SK-N-SH (cell line): ENCODE measurements at regions not wholly inside any gene's neighbourhood (a gene's known extent, or its start where the extent isn't known, plus 50 kb on each side); places are given as distances from the start of the nearest gene placed in this dataset.

Experiments used
- EZH2phosphoT487 ChIP-seq: fragments of 200-600 bp; sonication (generic); IDR thresholded peaks from 2 replicates; pipeline ENCODE4 v1.6.1; 2017; ENCODE audit warnings: low read depth, mixed run types, mild to moderate bottlenecking, antibody characterized with exemption, moderate library complexity, borderline replicate concordance
- SIN3A ChIP-seq: IDR thresholded peaks from 2 replicates; pipeline ENCODE4 v1.6.1; 2012; ENCODE audit warnings: low read depth, mild to moderate bottlenecking, low read length, moderate library complexity, borderline replicate concordance
- SMC3 ChIP-seq: IDR thresholded peaks from 2 replicates; pipeline ENCODE4 v1.6.1; 2012; ENCODE audit warnings: low read depth, low read length, improper control_type of control experiment
- TF ChIP-seq, protein P1 (sequence below): fragments of 200-600 bp; sonication (generic); IDR thresholded peaks from 2 replicates; pipeline ENCODE4 v1.6.1; 2017; ENCODE audit warnings: antibody characterized with exemption, mild to moderate bottlenecking, moderate library complexity
- TF ChIP-seq, protein P2 (sequence below): IDR thresholded peaks from 2 replicates; pipeline ENCODE4 v1.4.0; 2012; ENCODE audit warnings: low read depth

DNA sequence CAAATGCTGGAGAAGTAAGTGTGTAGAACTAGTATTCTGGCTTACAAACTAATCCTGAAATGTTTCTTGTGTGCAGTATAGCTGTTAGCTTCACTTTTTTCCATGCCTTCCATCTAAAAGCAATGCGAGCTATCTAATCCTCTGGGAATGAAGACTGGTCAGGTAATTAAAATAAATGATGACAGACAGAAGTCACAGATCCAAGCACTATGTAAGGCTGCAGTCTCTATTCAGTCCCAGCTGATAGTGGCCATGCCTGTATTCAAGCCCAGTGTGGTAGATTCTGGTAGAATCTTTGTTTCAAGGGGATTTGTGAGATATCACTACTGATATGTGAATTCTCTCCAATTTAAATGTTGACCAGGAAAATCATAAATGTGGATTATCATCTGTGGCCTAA lies 637.2 kb downstream of the TMTC2 start:
- no peak for TF ChIP-seq SIN3A
- no peak for TF ChIP-seq SMC3
- TF ChIP-seq, protein P1, sequence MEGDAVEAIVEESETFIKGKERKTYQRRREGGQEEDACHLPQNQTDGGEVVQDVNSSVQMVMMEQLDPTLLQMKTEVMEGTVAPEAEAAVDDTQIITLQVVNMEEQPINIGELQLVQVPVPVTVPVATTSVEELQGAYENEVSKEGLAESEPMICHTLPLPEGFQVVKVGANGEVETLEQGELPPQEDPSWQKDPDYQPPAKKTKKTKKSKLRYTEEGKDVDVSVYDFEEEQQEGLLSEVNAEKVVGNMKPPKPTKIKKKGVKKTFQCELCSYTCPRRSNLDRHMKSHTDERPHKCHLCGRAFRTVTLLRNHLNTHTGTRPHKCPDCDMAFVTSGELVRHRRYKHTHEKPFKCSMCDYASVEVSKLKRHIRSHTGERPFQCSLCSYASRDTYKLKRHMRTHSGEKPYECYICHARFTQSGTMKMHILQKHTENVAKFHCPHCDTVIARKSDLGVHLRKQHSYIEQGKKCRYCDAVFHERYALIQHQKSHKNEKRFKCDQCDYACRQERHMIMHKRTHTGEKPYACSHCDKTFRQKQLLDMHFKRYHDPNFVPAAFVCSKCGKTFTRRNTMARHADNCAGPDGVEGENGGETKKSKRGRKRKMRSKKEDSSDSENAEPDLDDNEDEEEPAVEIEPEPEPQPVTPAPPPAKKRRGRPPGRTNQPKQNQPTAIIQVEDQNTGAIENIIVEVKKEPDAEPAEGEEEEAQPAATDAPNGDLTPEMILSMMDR = no peak
- TF ChIP-seq, protein P2, sequence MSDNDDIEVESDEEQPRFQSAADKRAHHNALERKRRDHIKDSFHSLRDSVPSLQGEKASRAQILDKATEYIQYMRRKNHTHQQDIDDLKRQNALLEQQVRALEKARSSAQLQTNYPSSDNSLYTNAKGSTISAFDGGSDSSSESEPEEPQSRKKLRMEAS = no peak
- no peak for TF ChIP-seq EZH2phosphoT487
